GM12878 (cell line): ENCODE measurements at regions not wholly inside any gene's neighbourhood (a gene's known extent, or its start where the extent isn't known, plus 50 kb on each side); places are given as distances from the start of the nearest gene placed in this dataset.

Experiments used
- ATAC-seq: fragments of 200-7000 bp; cut with Tn5 transposase; 3 replicates; pipeline ENCODE4 v1.9.1; 2020; ENCODE audit warnings: mild to moderate bottlenecking, moderate library complexity
- BruUV-seq: library from RNA; stranded (reverse); fragments of 400-500 nt; replicated peaks from 2 replicates; lab custom pipeline; 2021; lab: Mats Ljungman, UMichigan
- CTCF ChIA-PET: fragments of 300-600 bp; sonication (Branson Sonifier 250); formaldehyde crosslinking; extraction: SDS; loops from one replicate; lab custom pipeline; 2021; ENCODE audit warnings: inconsistent platforms; lab: Yijun Ruan, JAX
- POLR2A ChIA-PET: fragments of 350-600 bp; formaldehyde crosslinking; extraction: SDS; loops from one replicate; lab custom pipeline; 2021; ENCODE audit warnings: inconsistent platforms; lab: Charles Lee
- RAD21 ChIA-PET: fragments of 300-600 bp; sonication (Branson Sonifier 250); formaldehyde crosslinking; loops from one replicate; lab custom pipeline; 2023; ENCODE audit warnings: antibody characterized with exemption; ENCODE audit not compliant: unreplicated experiment; lab: Charles Lee
- SMC1A ChIA-PET: fragments of 300-600 bp; sonication (Branson Sonifier 250); formaldehyde crosslinking; loops from one replicate; lab custom pipeline; 2023; ENCODE audit not compliant: unreplicated experiment, uncharacterized antibody; lab: Charles Lee
- DNase-seq: peaks from one replicate; pipeline ENCODE4 v3.0.0-alpha.2; 2011; ENCODE audit warnings: low read depth, low spot score
- FAIRE-seq: peaks from 3 replicates; lab custom pipeline; 2011; peaks lifted over from hg19 to GRCh38; lab: Jason Lieb, UNC
- H2AFZ ChIP-seq: 2 replicates; pipeline ENCODE4 v1.6.0; 2011; ENCODE audit warnings: low read depth, low read length, control low read depth; ENCODE audit not compliant: control insufficient read depth
- H3K27ac ChIP-seq: 2 replicates; pipeline ENCODE4 v1.5.1; 2011; ENCODE audit warnings: control low read depth; ENCODE audit not compliant: control insufficient read depth, insufficient read depth
- H3K27me3 ChIP-seq, 2 experiments: replicated peaks in 1 of 2; 2 replicates each; pipeline versions ENCODE4 v1.6.0 to v1.6.1; 2011; ENCODE audit warnings: low read length in 1 of 2; ENCODE audit not compliant: control insufficient read depth in 2 of 2, insufficient read depth in 2 of 2
- H3K36me3 ChIP-seq, 2 experiments: 2 replicates each; pipeline ENCODE4 v1.5.1; 2011; ENCODE audit warnings: low read length in 1 of 2; ENCODE audit not compliant: control insufficient read depth in 2 of 2, insufficient read depth in 2 of 2
- H3K4me1 ChIP-seq: 2 replicates; pipeline ENCODE4 v1.6.1; 2011; ENCODE audit warnings: mild to moderate bottlenecking, low read length, moderate library complexity, mixed read lengths; ENCODE audit not compliant: control insufficient read depth, insufficient read depth
- H3K4me2 ChIP-seq: 2 replicates; pipeline ENCODE4 v1.6.0; 2011; ENCODE audit warnings: control low read depth; ENCODE audit not compliant: control insufficient read depth, insufficient read depth
- H3K4me3 ChIP-seq: fragments of 200-600 bp; sonication (generic); 2 replicates; pipeline ENCODE4 v1.5.1; 2016
- H3K79me2 ChIP-seq: 2 replicates; pipeline ENCODE4 v1.6.0; 2011; ENCODE audit warnings: low read length; ENCODE audit not compliant: control insufficient read depth, insufficient read depth
- H3K9ac ChIP-seq: 2 replicates; pipeline ENCODE4 v1.8.0; 2011; ENCODE audit warnings: low read length, control low read depth, mixed read lengths; ENCODE audit not compliant: control insufficient read depth, insufficient read depth
- H3K9me3 ChIP-seq: replicated peaks from 3 replicates; pipeline ENCODE4 v1.5.1; 2011; ENCODE audit warnings: mild to moderate bottlenecking, low read length; ENCODE audit not compliant: control insufficient read depth, insufficient read depth
- H4K20me1 ChIP-seq: 2 replicates; pipeline ENCODE4 v1.6.0; 2011; ENCODE audit not compliant: control insufficient read depth, insufficient read depth
- ESRRA ChIP-seq: IDR thresholded peaks from 2 replicates; pipeline ENCODE4 v1.6.1; 2012; ENCODE audit warnings: mild to moderate bottlenecking, low read length, improper control_type of control experiment
- NFYB ChIP-seq: IDR thresholded peaks from 2 replicates; pipeline ENCODE4 v1.6.1; 2011; ENCODE audit warnings: low read depth, mild to moderate bottlenecking, low read length, improper control_type of control experiment, moderate library complexity; ENCODE audit not compliant: insufficient read depth
- WRNIP1 ChIP-seq: IDR thresholded peaks from 2 replicates; pipeline ENCODE4 v1.6.1; 2011; ENCODE audit warnings: low read depth, low read length, improper control_type of control experiment, borderline replicate concordance
- ZSCAN29 ChIP-seq: fragments of 450-650 bp; IDR thresholded peaks from 2 replicates; pipeline ENCODE4 v1.6.1; 2017; ENCODE audit warnings: mild to moderate bottlenecking, moderate library complexity
- WGBS: methylation state at CpG from one replicate; pipeline ENCODE4 v1.1.6; 2016; ENCODE audit warnings: low lambda C conversion rate; ENCODE audit not compliant: insufficient replicate concordance, insufficient coverage; ENCODE audit errors: missing lambda C conversion rate; 5-methylcytosine and 5-hydroxymethylcytosine counted together
- in situ Hi-C: fragments of 300-500 bp; cut with MboI; formaldehyde crosslinking; loops from 9 replicates; pipeline ENCODE4 v1.14.3; 2018; ENCODE audit warnings: mixed read lengths
- intact Hi-C: fragments of 100-400 bp; cut with micrococcal nuclease; formaldehyde crosslinking; loops from one replicate; pipeline ENCODE4 v1.14.2; 2022; ENCODE audit not compliant: unreplicated experiment
- TF ChIP-seq, protein P1 (sequence below): fragments of 450-650 bp; IDR thresholded peaks from 2 replicates; pipeline ENCODE4 v1.6.1; 2017; ENCODE audit warnings: mild to moderate bottlenecking, low read depth, inconsistent platforms; ENCODE audit not compliant: poor library complexity, severe bottlenecking
- TF ChIP-seq, protein P2 (sequence below): fragments of 150-350 bp; IDR thresholded peaks from 2 replicates; pipeline ENCODE4 v1.6.1; 2016; ENCODE audit warnings: low read depth, low read length
- TF ChIP-seq, protein P3 (sequence below): fragments of 450-650 bp; IDR thresholded peaks from 2 replicates; pipeline ENCODE4 v1.6.1; 2014; ENCODE audit warnings: mild to moderate bottlenecking

DNA sequence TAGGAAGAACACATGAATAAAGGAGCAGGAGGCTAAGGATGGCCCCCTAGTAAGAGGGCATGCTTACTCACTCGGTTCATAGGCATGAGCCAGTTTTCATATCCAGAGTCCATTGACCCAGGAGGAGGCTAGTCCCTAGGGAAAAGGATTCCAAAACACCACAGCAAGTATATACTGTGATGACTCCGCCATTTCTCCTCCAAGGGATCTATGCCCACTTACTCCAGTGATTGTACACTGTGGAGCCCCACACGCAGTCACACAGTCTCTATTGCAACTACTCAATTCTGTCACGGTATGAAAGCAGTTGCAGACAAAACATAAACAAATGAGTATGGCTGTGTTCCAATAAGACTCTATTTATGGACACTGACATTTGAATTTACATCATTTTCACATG is 117.7 kb upstream of the ALDH1B1 start:
- no peak overlapping the region for H2AFZ ChIP-seq
- SMC1A ChIA-PET: no interaction called here
- TF ChIP-seq, protein P1, sequence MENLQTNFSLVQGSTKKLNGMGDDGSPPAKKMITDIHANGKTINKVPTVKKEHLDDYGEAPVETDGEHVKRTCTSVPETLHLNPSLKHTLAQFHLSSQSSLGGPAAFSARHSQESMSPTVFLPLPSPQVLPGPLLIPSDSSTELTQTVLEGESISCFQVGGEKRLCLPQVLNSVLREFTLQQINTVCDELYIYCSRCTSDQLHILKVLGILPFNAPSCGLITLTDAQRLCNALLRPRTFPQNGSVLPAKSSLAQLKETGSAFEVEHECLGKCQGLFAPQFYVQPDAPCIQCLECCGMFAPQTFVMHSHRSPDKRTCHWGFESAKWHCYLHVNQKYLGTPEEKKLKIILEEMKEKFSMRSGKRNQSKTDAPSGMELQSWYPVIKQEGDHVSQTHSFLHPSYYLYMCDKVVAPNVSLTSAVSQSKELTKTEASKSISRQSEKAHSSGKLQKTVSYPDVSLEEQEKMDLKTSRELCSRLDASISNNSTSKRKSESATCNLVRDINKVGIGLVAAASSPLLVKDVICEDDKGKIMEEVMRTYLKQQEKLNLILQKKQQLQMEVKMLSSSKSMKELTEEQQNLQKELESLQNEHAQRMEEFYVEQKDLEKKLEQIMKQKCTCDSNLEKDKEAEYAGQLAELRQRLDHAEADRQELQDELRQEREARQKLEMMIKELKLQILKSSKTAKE: no peak
- TF ChIP-seq, protein P2, sequence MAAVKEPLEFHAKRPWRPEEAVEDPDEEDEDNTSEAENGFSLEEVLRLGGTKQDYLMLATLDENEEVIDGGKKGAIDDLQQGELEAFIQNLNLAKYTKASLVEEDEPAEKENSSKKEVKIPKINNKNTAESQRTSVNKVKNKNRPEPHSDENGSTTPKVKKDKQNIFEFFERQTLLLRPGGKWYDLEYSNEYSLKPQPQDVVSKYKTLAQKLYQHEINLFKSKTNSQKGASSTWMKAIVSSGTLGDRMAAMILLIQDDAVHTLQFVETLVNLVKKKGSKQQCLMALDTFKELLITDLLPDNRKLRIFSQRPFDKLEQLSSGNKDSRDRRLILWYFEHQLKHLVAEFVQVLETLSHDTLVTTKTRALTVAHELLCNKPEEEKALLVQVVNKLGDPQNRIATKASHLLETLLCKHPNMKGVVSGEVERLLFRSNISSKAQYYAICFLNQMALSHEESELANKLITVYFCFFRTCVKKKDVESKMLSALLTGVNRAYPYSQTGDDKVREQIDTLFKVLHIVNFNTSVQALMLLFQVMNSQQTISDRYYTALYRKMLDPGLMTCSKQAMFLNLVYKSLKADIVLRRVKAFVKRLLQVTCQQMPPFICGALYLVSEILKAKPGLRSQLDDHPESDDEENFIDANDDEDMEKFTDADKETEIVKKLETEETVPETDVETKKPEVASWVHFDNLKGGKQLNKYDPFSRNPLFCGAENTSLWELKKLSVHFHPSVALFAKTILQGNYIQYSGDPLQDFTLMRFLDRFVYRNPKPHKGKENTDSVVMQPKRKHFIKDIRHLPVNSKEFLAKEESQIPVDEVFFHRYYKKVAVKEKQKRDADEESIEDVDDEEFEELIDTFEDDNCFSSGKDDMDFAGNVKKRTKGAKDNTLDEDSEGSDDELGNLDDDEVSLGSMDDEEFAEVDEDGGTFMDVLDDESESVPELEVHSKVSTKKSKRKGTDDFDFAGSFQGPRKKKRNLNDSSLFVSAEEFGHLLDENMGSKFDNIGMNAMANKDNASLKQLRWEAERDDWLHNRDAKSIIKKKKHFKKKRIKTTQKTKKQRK: no peak
- no peak for TF ChIP-seq ZSCAN29
- TF ChIP-seq ESRRA: no peak
- TF ChIP-seq NFYB: no peak
- no peak for TF ChIP-seq WRNIP1
- TF ChIP-seq, protein P3, sequence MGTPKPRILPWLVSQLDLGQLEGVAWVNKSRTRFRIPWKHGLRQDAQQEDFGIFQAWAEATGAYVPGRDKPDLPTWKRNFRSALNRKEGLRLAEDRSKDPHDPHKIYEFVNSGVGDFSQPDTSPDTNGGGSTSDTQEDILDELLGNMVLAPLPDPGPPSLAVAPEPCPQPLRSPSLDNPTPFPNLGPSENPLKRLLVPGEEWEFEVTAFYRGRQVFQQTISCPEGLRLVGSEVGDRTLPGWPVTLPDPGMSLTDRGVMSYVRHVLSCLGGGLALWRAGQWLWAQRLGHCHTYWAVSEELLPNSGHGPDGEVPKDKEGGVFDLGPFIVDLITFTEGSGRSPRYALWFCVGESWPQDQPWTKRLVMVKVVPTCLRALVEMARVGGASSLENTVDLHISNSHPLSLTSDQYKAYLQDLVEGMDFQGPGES: no peak
- TF ChIP-seq, all 136 proteins: peak for 0
- in situ Hi-C loops: loop anchor here (10.0 kb wide), 1 partner anchor 60 kb away; no protein-coding TSS in a partner anchor
- Histone ChIP-seq H3K9ac (no peak overlapping the region), H3K79me2 (no peaks in the 10 kb centered on the region), H3K4me2 (no peak overlapping the region), H3K9me3 (no peaks in the 10 kb centered on the region), H4K20me1 (no peaks in the 10 kb centered on the region), H3K27me3 (no peaks in the 10 kb centered on the region; a peak in 2 of 4 replicates), H3K4me3 (no peak overlapping the region), H3K27ac (no peak overlapping the region), H3K4me1 (no peaks in the 10 kb centered on the region), H3K36me3 (no peaks in the 10 kb centered on the region)
- intact Hi-C loops: no loop called here
- RAD21 ChIA-PET: no interaction called here
- DNase-seq (no peak), ATAC-seq (no peak), FAIRE-seq (no peak)
- 7% methylated on average over 4 of the region's 4 CpGs for WGBS
- no TSS peak for BruUV-seq
- CTCF ChIA-PET: no interaction called here
- POLR2A ChIA-PET: no interaction called here
